ENCODE measurements at regions not wholly inside any gene's neighbourhood (a gene's known extent, or its start where the extent isn't known, plus 50 kb on each side); places are given as distances from the start of the nearest gene placed in this dataset.

DNA sequence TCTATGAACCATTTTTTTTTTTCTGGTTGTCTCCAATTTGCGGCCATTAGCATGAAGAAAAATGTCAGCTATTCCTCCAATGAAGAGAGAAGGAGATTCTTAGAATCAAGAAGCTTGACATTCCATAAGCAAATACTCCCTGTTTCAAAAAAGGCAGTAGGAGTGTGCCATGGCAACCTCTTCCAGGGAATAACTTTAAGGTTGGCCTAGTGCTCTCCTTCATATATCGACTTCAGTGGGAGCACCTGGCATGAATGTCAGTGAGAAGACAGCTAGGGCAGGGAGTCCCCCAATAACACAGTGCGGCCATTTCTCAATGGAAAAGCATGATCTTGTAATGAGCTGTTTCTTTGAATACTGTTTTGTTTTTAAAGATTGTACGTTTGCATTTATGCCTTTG lies 493.0 kb upstream of the ATP11B start (continued):
- TF ChIP-seq, protein P1, sequence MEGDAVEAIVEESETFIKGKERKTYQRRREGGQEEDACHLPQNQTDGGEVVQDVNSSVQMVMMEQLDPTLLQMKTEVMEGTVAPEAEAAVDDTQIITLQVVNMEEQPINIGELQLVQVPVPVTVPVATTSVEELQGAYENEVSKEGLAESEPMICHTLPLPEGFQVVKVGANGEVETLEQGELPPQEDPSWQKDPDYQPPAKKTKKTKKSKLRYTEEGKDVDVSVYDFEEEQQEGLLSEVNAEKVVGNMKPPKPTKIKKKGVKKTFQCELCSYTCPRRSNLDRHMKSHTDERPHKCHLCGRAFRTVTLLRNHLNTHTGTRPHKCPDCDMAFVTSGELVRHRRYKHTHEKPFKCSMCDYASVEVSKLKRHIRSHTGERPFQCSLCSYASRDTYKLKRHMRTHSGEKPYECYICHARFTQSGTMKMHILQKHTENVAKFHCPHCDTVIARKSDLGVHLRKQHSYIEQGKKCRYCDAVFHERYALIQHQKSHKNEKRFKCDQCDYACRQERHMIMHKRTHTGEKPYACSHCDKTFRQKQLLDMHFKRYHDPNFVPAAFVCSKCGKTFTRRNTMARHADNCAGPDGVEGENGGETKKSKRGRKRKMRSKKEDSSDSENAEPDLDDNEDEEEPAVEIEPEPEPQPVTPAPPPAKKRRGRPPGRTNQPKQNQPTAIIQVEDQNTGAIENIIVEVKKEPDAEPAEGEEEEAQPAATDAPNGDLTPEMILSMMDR (IDR thresholded peaks at IDR 0.05): no peak
- TF ChIP-seq, protein P2, sequence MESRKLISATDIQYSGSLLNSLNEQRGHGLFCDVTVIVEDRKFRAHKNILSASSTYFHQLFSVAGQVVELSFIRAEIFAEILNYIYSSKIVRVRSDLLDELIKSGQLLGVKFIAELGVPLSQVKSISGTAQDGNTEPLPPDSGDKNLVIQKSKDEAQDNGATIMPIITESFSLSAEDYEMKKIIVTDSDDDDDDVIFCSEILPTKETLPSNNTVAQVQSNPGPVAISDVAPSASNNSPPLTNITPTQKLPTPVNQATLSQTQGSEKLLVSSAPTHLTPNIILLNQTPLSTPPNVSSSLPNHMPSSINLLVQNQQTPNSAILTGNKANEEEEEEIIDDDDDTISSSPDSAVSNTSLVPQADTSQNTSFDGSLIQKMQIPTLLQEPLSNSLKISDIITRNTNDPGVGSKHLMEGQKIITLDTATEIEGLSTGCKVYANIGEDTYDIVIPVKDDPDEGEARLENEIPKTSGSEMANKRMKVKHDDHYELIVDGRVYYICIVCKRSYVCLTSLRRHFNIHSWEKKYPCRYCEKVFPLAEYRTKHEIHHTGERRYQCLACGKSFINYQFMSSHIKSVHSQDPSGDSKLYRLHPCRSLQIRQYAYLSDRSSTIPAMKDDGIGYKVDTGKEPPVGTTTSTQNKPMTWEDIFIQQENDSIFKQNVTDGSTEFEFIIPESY (IDR thresholded peaks at IDR 0.05; ENCODE audit: borderline replicate concordance, low read depth): no peak
- no peak for TF ChIP-seq FOXJ3 (CRISPR knock-in tag; IDR thresholded peaks at IDR 0.05)
- TF ChIP-seq, protein P3, sequence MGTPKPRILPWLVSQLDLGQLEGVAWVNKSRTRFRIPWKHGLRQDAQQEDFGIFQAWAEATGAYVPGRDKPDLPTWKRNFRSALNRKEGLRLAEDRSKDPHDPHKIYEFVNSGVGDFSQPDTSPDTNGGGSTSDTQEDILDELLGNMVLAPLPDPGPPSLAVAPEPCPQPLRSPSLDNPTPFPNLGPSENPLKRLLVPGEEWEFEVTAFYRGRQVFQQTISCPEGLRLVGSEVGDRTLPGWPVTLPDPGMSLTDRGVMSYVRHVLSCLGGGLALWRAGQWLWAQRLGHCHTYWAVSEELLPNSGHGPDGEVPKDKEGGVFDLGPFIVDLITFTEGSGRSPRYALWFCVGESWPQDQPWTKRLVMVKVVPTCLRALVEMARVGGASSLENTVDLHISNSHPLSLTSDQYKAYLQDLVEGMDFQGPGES (IDR thresholded peaks at IDR 0.05; ENCODE audit: low read depth, low read length): no peak
- TF ChIP-seq FOXM1 (IDR thresholded peaks at IDR 0.05; ENCODE audit: low read depth): no peak
- TF ChIP-seq YY1 (IDR thresholded peaks at IDR 0.05; ENCODE audit: low read depth): no peak
- TF ChIP-seq EZH2phosphoT487 (IDR thresholded peaks at IDR 0.05; ENCODE audit: borderline replicate concordance, low read depth): no peak
- TF ChIP-seq EP300 (IDR thresholded peaks at IDR 0.05; ENCODE audit: borderline replicate concordance in 1 of 2, low read depth in 1 of 2, low read length in 1 of 2): no peak

DNA sequence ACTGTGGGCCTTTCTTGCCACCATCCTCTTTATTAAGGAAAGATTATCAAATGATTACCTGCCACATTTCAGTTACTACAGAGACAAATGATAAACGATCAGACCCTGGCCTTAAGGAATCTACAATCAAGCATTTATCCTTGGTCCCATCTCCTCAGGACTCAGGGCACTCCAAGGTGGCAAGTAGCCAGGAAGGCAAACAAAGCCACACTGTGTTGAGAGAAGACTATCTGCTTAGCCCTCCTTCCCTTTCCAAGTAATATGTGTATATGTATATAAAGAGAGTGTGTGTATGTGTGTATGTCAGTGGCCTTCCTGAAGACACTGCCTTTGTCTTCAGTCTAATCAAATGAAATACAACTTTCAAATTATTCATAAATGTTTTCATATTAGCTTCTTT lies 490.1 kb upstream of the ATP11B start:
- Histone ChIP-seq H3K9ac (no peak overlapping the region), H3K4me3 (ENCODE audit: low read depth in 2 of 2, low read length in 1 of 2) (no peak overlapping the region), H3K9me2 (no peaks in the 10 kb centered on the region), H3K27ac (ENCODE audit: low read depth in 2 of 2, low read length in 1 of 2) (no peak overlapping the region), H3K4me2 (no peak overlapping the region), H3K79me2 (ENCODE audit: insufficient read depth) (no peaks in the 10 kb centered on the region), H2AFZ (ENCODE audit: low read depth) (no peak overlapping the region), H3F3A (replicated peaks; ENCODE audit: insufficient read depth) (no peaks in the 10 kb centered on the region), H3K27me3 (ENCODE audit: insufficient read depth) (no peaks in the 10 kb centered on the region), H4K20me1 (ENCODE audit: insufficient read depth) (no peaks in the 10 kb centered on the region), H3K9me3 (no peaks in the 10 kb centered on the region), H3K36me3 (replicated peaks in 1 of 2; ENCODE audit: control insufficient read depth in 1 of 2, insufficient read depth in 2 of 2, low read length in 1 of 2) (no peaks in the 10 kb centered on the region), H3K4me1 (ENCODE audit: control insufficient read depth in 1 of 2, insufficient read depth in 2 of 2, low read depth in 1 of 2, low read length in 1 of 2) (no peaks in the 10 kb centered on the region)
- CTCF ChIA-PET: no interaction called here
- DNase-seq: no peak
- POLR2A ChIA-PET: no interaction called here
- 0% methylated on average over 1 of the region's 1 CpG for WGBS (ENCODE audit: low lambda C conversion rate)
- TF ChIP-seq YY1 (IDR thresholded peaks at IDR 0.05; ENCODE audit: low read depth): no peak
- TF ChIP-seq FOXM1 (IDR thresholded peaks at IDR 0.05; ENCODE audit: low read depth): no peak
- TF ChIP-seq, protein P4, sequence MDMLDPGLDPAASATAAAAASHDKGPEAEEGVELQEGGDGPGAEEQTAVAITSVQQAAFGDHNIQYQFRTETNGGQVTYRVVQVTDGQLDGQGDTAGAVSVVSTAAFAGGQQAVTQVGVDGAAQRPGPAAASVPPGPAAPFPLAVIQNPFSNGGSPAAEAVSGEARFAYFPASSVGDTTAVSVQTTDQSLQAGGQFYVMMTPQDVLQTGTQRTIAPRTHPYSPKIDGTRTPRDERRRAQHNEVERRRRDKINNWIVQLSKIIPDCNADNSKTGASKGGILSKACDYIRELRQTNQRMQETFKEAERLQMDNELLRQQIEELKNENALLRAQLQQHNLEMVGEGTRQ (IDR thresholded peaks at IDR 0.05; ENCODE audit: borderline replicate concordance, low read depth, low read length): no peak
- TF ChIP-seq RAD21 (IDR thresholded peaks at IDR 0.05; ENCODE audit: low read length): no peak
- no peak for TF ChIP-seq SMC3 (IDR thresholded peaks at IDR 0.05; ENCODE audit: low read depth, low read length)
- no peak for TF ChIP-seq MXI1 (IDR thresholded peaks at IDR 0.05; ENCODE audit: low read depth, low read length)
- TF ChIP-seq, protein P1 (IDR thresholded peaks at IDR 0.05): no peak
- no peak for TF ChIP-seq TEAD4 (IDR thresholded peaks at IDR 0.05; ENCODE audit: borderline replicate concordance, insufficient read depth)
- TF ChIP-seq GABPA (IDR thresholded peaks at IDR 0.05; ENCODE audit: low read depth): no peak
- TF ChIP-seq CHD2 (IDR thresholded peaks at IDR 0.05; ENCODE audit: low read length, partially characterized antibody): no peak
- TF ChIP-seq JUND (IDR thresholded peaks at IDR 0.05): no peak
- TF ChIP-seq, protein P5, sequence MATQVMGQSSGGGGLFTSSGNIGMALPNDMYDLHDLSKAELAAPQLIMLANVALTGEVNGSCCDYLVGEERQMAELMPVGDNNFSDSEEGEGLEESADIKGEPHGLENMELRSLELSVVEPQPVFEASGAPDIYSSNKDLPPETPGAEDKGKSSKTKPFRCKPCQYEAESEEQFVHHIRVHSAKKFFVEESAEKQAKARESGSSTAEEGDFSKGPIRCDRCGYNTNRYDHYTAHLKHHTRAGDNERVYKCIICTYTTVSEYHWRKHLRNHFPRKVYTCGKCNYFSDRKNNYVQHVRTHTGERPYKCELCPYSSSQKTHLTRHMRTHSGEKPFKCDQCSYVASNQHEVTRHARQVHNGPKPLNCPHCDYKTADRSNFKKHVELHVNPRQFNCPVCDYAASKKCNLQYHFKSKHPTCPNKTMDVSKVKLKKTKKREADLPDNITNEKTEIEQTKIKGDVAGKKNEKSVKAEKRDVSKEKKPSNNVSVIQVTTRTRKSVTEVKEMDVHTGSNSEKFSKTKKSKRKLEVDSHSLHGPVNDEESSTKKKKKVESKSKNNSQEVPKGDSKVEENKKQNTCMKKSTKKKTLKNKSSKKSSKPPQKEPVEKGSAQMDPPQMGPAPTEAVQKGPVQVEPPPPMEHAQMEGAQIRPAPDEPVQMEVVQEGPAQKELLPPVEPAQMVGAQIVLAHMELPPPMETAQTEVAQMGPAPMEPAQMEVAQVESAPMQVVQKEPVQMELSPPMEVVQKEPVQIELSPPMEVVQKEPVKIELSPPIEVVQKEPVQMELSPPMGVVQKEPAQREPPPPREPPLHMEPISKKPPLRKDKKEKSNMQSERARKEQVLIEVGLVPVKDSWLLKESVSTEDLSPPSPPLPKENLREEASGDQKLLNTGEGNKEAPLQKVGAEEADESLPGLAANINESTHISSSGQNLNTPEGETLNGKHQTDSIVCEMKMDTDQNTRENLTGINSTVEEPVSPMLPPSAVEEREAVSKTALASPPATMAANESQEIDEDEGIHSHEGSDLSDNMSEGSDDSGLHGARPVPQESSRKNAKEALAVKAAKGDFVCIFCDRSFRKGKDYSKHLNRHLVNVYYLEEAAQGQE (IDR thresholded peaks at IDR 0.05; ENCODE audit: low read depth, low read length): no peak
- no peak for TF ChIP-seq RCOR1 (IDR thresholded peaks at IDR 0.05; ENCODE audit: low read length)
- TF ChIP-seq EZH2phosphoT487 (IDR thresholded peaks at IDR 0.05; ENCODE audit: borderline replicate concordance, low read depth): no peak
- TF ChIP-seq MEF2A (IDR thresholded peaks at IDR 0.05; ENCODE audit: borderline replicate concordance, low read depth): no peak

All from SK-N-SH (cell line).